ENCODE measurements at regions not wholly inside any gene's neighbourhood (a gene's known extent, or its start where the extent isn't known, plus 50 kb on each side); places are given as distances from the start of the nearest gene placed in this dataset.
"Not testable (repeated sequence)": the region's sequence is repeated elsewhere in the genome, so short reads cannot be mapped to it uniquely, and the experiment has no call there.

DNA sequence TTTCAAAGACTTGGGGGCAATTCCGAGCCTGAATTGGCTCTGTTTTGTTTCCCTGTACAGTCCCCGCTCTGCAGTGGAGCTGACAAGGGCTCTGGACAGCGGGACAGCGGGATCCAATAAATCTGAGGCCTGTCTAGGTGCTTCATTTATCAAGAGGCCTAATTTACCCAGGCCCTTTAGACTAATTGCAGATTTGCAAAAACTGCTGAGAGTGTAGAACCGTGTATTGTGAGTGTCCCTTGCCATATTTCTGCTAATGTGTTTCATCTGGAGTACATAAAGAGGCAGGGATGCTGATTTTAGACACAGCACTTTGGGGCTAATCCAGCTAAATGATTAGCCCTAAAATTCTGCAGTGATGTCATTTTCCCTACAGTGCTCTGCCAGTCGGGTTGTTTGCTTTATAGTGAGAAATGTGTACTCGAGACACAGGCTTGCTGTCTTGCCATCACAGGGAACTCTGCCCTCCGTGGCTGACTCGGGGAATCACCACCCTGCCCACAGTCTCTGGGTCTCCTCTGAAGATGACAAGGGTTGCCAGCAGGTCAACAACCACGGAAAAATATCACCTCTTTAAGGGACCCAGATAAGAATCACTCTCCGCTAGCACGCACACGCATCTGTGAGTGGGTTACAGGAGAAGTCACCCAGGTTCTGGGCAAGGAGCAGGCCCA, 592.0 kb downstream of the BNC2 start:
- no peak for DNase-seq

GRCh38 chr9:16281707-16282106, 588.8 kb downstream of the BNC2 start:
- no peak for DNase-seq

GRCh38 chr9:16282216-16282615, 588.3 kb downstream of the BNC2 start:
- DNase-seq: no peak

GRCh38 chr9:16282718-16283117, 587.8 kb downstream of the BNC2 start:
- no peak for DNase-seq

DNA sequence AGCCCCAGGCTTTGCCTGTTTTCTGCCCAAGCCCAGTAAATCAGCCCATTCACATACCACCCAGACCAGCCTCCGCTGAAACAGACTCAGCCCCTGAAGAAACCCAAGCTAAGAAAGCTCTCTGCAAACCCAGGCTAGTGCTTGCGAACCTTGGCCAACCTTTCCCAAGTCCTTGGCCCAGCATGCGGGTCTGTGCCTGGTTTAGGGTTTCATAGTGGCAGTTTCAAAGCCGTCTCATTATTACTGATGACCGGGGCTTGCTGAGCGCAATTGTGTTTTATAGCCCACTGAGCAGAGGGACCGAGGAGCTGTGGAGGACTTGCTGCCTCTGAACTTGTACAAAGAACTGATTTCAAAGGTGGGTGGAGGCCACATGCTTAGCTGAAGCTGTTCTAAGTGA, 584.3 kb downstream of the BNC2 start:
- no peak for DNase-seq

DNA sequence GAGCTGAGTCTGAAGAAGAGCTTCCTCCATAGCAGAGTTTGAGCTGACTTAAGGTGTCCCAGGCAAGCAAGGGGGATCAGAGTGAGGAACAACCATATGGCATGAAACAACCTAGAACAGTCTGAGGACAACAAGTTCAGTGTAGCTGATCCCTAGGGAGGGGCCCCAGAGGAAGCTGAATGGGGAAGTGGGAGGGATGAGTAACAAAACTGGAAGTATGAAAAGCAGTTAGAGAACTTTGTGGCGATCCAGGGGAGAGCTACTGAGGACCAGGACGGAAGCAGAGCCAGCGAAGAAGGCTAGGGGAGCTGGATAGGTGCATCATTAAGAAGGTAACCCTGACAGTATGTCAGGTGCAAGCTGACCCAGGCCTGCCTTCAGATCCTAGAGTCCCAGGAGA, 580.8 kb downstream of the BNC2 start:
- DNase-seq: no peak

GRCh38 chr9:16290169-16290568, 580.3 kb downstream of the BNC2 start:
- no peak for DNase-seq

GRCh38 chr9:16291921-16292320, 578.5 kb downstream of the BNC2 start:
- no peak for DNase-seq

DNA sequence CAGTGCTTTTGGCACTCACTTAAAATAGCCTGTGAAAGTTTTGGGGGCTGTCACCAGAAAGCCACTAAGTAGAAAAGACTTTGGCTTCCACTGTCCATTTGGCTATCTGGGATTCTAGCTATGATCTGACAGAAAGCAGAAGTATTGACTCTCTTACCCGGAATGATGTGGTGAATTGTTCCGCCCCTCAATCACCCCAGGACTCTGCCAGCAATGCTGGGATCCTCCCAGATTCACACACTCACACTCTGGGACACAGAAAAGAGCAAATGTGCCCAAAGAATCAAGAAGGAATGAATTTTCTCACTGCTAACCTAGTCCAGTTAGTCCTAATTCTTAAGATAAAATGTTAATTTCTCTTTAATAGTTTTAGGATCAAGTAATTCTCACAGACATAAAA, 576.9 kb downstream of the BNC2 start:
- DNase-seq: no peak

GRCh38 chr9:16294133-16294770, 576.2 kb downstream of the BNC2 start:
- DNase-seq: no peak

DNA sequence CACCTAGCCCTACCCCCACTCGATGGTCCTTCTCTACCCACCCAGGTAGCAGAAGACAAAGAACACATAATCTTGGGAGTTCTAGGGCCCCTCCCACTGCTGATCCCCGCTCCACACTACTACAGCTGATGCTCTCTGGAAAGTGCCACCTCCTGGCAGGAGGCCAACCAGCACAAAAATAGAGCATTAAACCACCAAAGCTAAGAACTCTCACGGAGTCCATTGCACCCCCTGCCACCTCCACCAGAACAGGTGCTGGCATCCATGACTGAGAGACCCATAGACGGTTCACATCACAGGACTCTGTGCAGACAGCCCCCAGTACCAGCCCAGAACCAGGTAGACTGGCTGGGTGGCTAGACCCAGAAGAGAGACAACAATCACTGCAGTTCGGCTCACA, 575.5 kb downstream of the BNC2 start:
- not testable (repeated sequence) for DNase-seq

DNA sequence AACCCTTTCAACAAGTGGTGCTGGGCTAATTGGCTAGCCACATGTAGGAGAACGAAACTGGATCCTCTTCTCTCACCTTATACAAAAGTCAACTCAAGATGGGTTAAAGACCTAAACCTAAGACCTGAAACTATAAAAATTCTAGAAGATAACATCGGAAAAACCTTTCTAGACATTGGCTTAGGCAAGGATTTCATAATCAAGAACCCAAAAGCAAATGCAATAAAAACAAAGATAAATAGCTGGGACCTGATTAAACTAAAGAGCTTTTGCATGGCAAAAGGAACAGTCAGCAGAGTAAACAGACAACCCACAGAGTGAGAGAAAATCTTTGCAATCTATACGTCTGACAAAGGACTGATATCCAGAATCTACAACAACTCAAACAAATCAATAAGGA, 571.1 kb downstream of the BNC2 start:
- DNase-seq: not testable (repeated sequence)

DNA sequence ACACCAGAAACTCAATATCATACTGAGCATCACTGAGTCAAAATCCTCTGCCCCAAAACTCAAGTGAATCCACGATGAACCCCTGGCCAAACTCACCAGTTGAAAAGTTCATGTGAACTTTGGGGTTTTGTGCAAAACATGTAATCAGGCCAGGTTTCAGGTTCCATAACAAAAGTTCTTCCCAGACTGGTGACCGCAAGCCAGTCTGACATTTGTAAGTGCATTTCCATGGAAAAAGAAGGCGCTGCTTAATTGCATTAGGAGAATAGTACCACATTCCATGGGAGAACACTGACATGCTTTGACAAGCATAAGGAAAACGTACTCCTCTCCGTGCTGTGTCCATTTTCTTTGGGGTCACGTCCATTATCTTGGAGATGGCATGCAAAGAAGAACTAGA, 567.0 kb downstream of the BNC2 start:
- DNase-seq: no peak

DNA sequence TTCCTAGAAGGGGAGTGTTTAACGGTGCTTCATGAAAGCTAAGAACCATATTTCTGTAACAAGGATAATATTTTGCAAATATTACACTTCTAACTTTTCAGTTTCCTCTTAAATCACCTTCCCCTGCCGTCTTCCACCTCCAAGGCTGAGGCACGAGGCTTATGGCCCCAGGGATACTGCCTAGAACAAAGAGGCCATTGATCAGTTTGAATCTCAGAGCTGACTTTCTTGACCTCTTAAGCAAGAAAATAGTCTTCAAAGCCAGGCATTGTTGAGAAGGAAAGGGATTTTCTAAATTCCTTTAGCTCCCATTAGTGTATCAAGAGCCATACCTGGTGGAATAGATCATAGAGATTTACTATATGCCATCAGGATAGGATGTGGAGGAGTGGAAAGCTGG, 566.2 kb downstream of the BNC2 start:
- no peak for DNase-seq

- DNase-seq: no peak
These were observed 563.9 kb downstream of the BNC2 start for GRCh38 chr9:16306586-16306985.

DNA sequence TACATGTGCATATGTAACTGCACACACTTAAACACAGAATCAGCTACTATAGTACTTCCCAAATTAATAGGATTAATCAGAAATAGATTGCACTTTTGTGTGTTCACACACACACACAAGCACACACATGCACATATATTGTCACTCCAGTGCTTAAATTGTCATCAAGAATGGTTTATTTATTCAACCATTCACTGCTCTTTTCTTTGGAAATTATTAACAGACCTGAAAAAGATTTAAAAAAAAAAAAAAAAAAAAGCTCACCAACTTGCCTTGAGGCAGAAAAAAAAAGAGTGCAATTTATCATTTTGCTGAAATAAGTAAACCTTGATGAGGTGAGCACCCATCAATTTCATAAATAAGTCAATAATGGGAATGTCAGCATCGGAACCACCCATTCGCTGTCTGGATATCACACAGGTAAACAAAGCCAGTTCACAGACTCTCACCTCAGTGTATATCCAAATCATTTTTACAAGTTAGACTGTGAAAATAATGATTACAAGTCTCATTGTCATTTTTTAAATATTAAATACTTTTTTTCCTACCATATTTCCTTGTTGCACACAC, 562.8 kb downstream of the BNC2 start:
- DNase-seq: no peak

DNA sequence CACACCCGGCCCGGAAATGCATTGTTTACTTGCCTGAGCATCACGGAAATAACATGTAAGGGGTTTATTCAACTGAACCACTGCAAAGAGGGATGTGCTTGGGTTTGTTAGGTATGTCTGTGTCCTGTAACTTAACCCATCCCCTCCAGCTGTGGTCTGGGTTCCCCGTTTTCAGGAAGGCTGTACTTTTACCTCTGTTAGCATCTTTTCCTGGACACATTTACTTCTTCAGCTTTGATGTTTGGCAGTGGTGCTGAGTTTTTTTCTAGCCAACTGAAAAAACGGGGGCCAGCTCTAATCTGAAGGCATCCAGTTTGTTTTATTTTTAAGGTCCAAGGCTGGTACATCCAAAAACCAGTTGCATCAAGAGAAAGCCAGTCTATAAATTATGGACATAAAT, 561.8 kb downstream of the BNC2 start:
- no peak for DNase-seq

GRCh38 chr9:16309082-16309468, 561.4 kb downstream of the BNC2 start:
- no peak for DNase-seq

- no peak for DNase-seq
These were observed 560.8 kb downstream of the BNC2 start for GRCh38 chr9:16309469-16310271.

DNA sequence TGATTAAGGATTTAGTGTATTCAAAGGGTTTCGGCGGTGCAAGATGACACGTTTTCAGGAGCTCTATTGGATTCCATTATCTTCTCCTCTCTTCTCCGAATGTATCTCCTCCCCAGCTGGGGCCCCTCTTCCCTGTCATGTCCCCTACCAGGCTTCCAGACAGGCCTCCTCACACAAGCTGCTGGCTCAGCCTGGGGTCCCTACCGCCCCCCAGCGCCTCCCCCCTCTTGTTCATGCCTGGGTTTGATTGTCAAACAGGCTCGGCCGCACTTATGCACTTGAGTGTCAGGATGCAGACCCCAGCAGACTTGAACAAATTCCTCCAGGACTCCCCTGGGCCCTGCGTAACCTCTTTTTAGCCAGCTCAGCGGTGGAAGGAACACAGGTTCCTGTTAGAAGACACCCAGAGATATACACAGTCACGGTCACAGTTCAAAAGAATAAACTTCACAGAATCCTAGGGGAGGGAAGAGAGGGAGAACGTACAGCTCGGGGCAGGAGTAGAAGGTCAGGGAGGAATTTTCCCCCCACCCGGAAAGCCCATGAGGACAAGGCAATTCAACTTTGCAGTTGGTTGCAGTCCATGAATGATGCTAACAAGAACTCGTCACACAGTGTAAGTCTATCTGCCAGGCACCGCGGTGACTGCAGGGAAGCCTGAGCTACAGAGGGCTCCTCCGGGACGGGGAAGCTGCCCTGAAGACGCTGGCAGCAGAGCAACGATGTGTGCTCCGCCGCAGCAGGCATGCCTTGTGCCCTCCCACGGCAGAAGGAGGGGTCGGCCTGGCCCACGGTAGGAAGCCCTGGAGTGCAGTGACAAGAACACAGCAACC, 560.0 kb downstream of the BNC2 start:
- no peak for DNase-seq

DNA sequence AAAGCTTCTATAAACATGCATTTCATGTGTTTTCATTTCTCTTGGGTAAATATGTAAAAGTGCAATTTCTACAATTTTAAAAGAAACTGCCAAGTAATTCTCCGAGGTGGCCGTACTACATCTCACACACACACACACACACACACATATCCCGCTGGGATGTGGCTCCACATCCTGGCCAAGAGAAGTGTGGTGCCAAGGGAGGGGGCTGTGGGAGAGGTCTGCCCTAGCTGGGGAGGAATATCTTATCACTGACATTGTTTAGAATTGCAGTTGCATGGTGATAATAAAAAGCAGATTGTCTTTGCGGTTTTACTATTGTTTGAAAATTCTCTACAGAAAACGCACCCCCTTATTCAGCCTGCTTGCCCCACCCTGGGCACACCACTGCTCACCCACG, 558.4 kb downstream of the BNC2 start:
- DNase-seq: no peak

DNA sequence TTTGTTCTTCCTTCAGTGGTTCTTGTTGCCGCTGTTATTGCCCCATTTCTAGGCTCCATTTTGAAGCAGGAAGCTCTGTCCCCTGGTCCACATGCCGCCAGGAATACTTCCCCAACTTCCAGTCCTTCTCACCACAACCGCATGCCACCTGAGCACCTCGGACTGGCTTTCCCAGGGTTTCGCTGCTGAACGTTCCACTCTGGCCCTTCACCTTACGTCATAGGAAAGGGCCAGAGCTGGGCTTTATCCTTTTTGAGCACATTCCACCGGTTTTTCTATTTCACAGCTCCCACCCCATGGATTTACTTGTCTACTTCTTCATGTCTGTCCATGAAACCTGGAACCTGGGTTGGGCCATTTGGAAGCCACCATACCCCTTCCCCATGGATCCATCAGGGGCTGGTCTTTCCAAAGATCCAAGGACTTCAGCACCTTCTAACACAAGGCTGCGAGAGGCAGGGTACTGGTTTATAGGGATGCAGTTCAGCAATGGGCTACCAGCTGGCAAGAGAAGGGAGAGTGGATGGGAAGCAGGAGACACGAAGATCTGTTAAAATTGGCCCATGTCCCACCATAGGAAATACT, 557.4 kb downstream of the BNC2 start:
- DNase-seq: no peak

DNA sequence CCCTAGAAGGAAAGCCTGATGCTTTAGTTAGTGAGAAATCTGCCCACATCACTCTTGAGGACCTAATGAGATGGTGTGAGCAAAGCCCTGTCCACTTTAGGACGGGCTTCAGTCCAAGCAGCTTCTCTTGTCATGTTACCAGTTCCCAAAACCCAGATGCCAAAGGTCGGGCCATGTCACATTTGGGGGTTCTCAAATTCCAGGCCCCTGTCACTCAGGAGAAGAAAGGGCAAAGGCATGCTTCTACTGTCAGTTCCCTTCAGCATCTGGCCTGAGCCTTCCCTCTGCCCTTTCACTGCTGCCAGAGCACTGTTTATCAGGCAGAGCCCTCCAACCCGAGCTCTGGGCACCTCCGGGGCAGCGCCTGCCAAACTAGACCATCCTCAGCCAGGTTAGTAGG, 556.0 kb downstream of the BNC2 start:
- no peak for DNase-seq
